GM03348 (cell line): ENCODE measurements at regions not wholly inside any gene's neighbourhood (a gene's known extent, or its start where the extent isn't known, plus 50 kb on each side); places are given as distances from the start of the nearest gene placed in this dataset.
"Not testable (repeated sequence)": the region's sequence is repeated elsewhere in the genome, so short reads cannot be mapped to it uniquely, and the experiment has no call there.

Experiments used
- DNase-seq: peaks from one replicate; pipeline ENCODE4 v3.0.0; 2012; ENCODE audit warnings: low spot score

GRCh38 chr3:159271799-159272512 lies 470.1 kb downstream of the MFSD1 start:
- no peak for DNase-seq

GRCh38 chr3:159273070-159273469 lies 471.2 kb downstream of the MFSD1 start:
- DNase-seq, result no peak

GRCh38 chr3:159273608-159274007 lies 471.8 kb downstream of the MFSD1 start:
- DNase-seq, result peak; percentile 32

- no peak for DNase-seq
Observed at GRCh38 chr3:159275741-159276140, 473.9 kb downstream of the MFSD1 start.

GRCh38 chr3:159277814-159278213 lies 476.0 kb downstream of the MFSD1 start:
- DNase-seq, result no peak

- no peak for DNase-seq
Observed at GRCh38 chr3:159280386-159281191, 478.7 kb downstream of the MFSD1 start.

- DNase-seq, result no peak
Observed at GRCh38 chr3:159293493-159293892, 491.6 kb downstream of the MFSD1 start.

- no peak for DNase-seq
Observed at GRCh38 chr3:159301961-159302360, 500.1 kb downstream of the MFSD1 start.

GRCh38 chr3:159305017-159305416 lies 503.2 kb downstream of the MFSD1 start:
- DNase-seq, result no peak

GRCh38 chr3:159316706-159317105 lies 514.9 kb downstream of the MFSD1 start:
- not testable (repeated sequence) for DNase-seq

- DNase-seq, result no peak
Observed at GRCh38 chr3:159319156-159319555, 517.3 kb downstream of the MFSD1 start.

GRCh38 chr3:159322322-159322939 lies 520.6 kb downstream of the MFSD1 start:
- peak; percentile 68 for DNase-seq

GRCh38 chr3:159323848-159324247 lies 522.0 kb downstream of the MFSD1 start:
- DNase-seq, result no peak

- DNase-seq, result no peak
Observed at GRCh38 chr3:159326998-159327397, 525.1 kb downstream of the MFSD1 start.

GRCh38 chr3:159332535-159333099 lies 530.8 kb downstream of the MFSD1 start:
- no peak for DNase-seq

- DNase-seq, result no peak
Observed at GRCh38 chr3:159339131-159339530, 537.3 kb downstream of the MFSD1 start.

- DNase-seq, result no peak
Observed at GRCh38 chr3:159340877-159341500, 539.1 kb downstream of the MFSD1 start.

- no peak for DNase-seq
Observed at GRCh38 chr3:159346271-159346903, 544.5 kb downstream of the MFSD1 start.

GRCh38 chr3:159348431-159348830 lies 546.6 kb downstream of the MFSD1 start:
- no peak for DNase-seq

- DNase-seq, result no peak
Observed at GRCh38 chr3:159356606-159357005, 554.8 kb downstream of the MFSD1 start.

- no peak for DNase-seq
Observed at GRCh38 chr3:159364511-159364910, 562.7 kb downstream of the MFSD1 start.

GRCh38 chr3:159366476-159366875 lies 564.6 kb downstream of the MFSD1 start:
- DNase-seq, result no peak
